Loucy (cell line): ENCODE measurements at regions not wholly inside any gene's neighbourhood (a gene's known extent, or its start where the extent isn't known, plus 50 kb on each side); places are given as distances from the start of the nearest gene placed in this dataset.

ENCODE experiments used
- H2AFZ ChIP-seq: fragments of 200-600 bp; sonication (generic); 2 replicates; pipeline ENCODE4 v1.6.0; 2016; ENCODE audit warnings: antibody characterized with exemption, mild to moderate bottlenecking, low read length, moderate library complexity
- H3F3A ChIP-seq: fragments of 200-600 bp; 2 replicates; pipeline ENCODE4 v1.6.0; 2016; ENCODE audit warnings: antibody characterized with exemption, low read depth, mild to moderate bottlenecking
- H3K27me3 ChIP-seq: fragments of 200-600 bp; sonication (generic); 2 replicates; pipeline ENCODE4 v1.6.1; 2014; ENCODE audit warnings: low read length, mild to moderate bottlenecking; ENCODE audit not compliant: insufficient read depth, poor library complexity, severe bottlenecking
- H3K36me3 ChIP-seq: fragments of 200-600 bp; sonication (generic); 2 replicates; pipeline ENCODE4 v1.6.1; 2016; ENCODE audit warnings: low read length; ENCODE audit not compliant: insufficient read depth
- H3K4me1 ChIP-seq: fragments of 200-600 bp; sonication (generic); 2 replicates; pipeline ENCODE4 v1.5.1; 2014; ENCODE audit warnings: low read length, mild to moderate bottlenecking; ENCODE audit not compliant: insufficient read depth, poor library complexity, severe bottlenecking
- H3K4me2 ChIP-seq: fragments of 200-600 bp; sonication (generic); 2 replicates; pipeline ENCODE4 v1.6.0; 2014; ENCODE audit warnings: antibody characterized with exemption, low read length, low read depth, mild to moderate bottlenecking; ENCODE audit not compliant: poor library complexity, severe bottlenecking
- H3K4me3 ChIP-seq: fragments of 200-600 bp; sonication (generic); 2 replicates; pipeline ENCODE4 v1.5.1; 2014; ENCODE audit warnings: low read length, mild to moderate bottlenecking, mixed read lengths; ENCODE audit not compliant: poor library complexity, severe bottlenecking
- H3K79me2 ChIP-seq: fragments of 200-600 bp; sonication (generic); 2 replicates; pipeline ENCODE4 v1.6.1; 2014; ENCODE audit warnings: low read length; ENCODE audit not compliant: insufficient read depth
- H3K9ac ChIP-seq: fragments of 200-600 bp; sonication (generic); 2 replicates; pipeline ENCODE4 v1.6.0; 2014; ENCODE audit warnings: mild to moderate bottlenecking, low read depth, low read length, moderate library complexity; ENCODE audit not compliant: poor library complexity, severe bottlenecking
- H3K9me2 ChIP-seq: fragments of 200-600 bp; sonication (generic); replicated peaks from 2 replicates; pipeline ENCODE4 v1.6.1; 2016; ENCODE audit warnings: low read depth, low read length, mixed read lengths
- H3K9me3 ChIP-seq: fragments of 200-600 bp; sonication (generic); 2 replicates; pipeline ENCODE4 v1.6.1; 2014; ENCODE audit warnings: mild to moderate bottlenecking, antibody characterized with exemption, low read length, low read depth; ENCODE audit not compliant: insufficient read depth
- H4K20me1 ChIP-seq: fragments of 200-600 bp; sonication (generic); 2 replicates; pipeline ENCODE4 v1.6.0; 2014; ENCODE audit warnings: antibody characterized with exemption, low read length, mild to moderate bottlenecking; ENCODE audit not compliant: insufficient read depth, poor library complexity, severe bottlenecking
- EZH2phosphoT487 ChIP-seq: fragments of 200-600 bp; IDR thresholded peaks from 2 replicates; pipeline ENCODE4 v1.6.1; 2018; ENCODE audit warnings: antibody characterized with exemption, mild to moderate bottlenecking, moderate library complexity, borderline replicate concordance
- TF ChIP-seq, protein P1 (sequence below): fragments of 200-600 bp; sonication (generic); conservative IDR thresholded peaks from 2 replicates; pipeline ENCODE4 v1.5.1; 2014; ENCODE audit warnings: mild to moderate bottlenecking, antibody characterized with exemption, low read length

DNA sequence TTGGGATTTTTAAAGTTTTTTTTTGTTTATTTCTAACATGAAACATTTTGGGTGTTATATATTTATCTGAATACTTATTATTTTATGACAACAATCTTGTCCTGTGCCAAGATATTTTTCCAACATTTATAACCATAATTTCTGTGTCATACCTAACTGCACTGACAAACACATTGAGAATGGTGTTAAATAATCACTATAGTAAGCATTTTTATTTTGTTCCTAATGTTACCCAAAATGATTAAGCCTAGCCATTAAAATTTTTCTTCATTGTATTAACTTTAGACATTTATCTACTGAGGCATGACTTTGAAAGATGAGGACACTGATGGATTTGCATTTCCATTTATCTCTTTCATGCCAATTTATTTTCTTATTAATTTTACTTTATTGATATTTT, 91.6 kb upstream of the STK32A start:
- Histone ChIP-seq H3F3A (no peaks in the 10 kb centered on the region), H3K9ac (no peak overlapping the region), H3K9me2 (no peaks in the 10 kb centered on the region), H3K36me3 (no peaks in the 10 kb centered on the region), H3K79me2 (no peaks in the 10 kb centered on the region), H4K20me1 (no peaks in the 10 kb centered on the region), H3K4me2 (no peak overlapping the region), H3K4me3 (no peak overlapping the region), H3K27me3 (no peaks in the 10 kb centered on the region), H2AFZ (no peak overlapping the region), H3K9me3 (no peaks in the 10 kb centered on the region), H3K4me1 (no peaks in the 10 kb centered on the region)
- no peak for TF ChIP-seq EZH2phosphoT487
- TF ChIP-seq, protein P1, sequence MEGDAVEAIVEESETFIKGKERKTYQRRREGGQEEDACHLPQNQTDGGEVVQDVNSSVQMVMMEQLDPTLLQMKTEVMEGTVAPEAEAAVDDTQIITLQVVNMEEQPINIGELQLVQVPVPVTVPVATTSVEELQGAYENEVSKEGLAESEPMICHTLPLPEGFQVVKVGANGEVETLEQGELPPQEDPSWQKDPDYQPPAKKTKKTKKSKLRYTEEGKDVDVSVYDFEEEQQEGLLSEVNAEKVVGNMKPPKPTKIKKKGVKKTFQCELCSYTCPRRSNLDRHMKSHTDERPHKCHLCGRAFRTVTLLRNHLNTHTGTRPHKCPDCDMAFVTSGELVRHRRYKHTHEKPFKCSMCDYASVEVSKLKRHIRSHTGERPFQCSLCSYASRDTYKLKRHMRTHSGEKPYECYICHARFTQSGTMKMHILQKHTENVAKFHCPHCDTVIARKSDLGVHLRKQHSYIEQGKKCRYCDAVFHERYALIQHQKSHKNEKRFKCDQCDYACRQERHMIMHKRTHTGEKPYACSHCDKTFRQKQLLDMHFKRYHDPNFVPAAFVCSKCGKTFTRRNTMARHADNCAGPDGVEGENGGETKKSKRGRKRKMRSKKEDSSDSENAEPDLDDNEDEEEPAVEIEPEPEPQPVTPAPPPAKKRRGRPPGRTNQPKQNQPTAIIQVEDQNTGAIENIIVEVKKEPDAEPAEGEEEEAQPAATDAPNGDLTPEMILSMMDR: no peak

DNA sequence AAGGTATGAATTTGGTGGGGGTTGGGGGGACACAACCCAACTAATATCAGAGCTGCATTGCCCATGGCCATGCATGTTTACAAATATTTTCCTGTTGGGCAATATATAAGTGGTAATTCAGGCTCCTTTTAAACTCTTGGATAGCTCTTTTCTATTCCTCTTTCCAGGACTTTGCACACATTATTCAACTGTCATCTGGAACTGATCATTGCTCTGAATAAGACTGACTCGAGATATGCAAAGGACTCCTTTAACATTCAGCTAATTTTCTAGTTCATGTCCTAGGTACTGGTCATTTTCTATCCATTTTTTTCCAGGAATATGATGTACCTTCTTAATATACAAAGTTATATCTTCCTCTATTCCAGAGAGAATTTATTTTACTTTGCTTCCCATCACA, 89.5 kb upstream of the STK32A start:
- TF ChIP-seq EZH2phosphoT487: no peak
- TF ChIP-seq, protein P1: no peak
- H3K9me2 ChIP-seq: no peaks in the 10 kb centered on the region

GRCh38 chr5:147148715-147149114, 86.1 kb upstream of the STK32A start:
- Histone ChIP-seq H2AFZ (no peak overlapping the region), H3K79me2 (no peaks in the 10 kb centered on the region), H3K4me1 (no peaks in the 10 kb centered on the region), H3K36me3 (no peaks in the 10 kb centered on the region), H3K4me3 (no peak overlapping the region), H3K4me2 (no peak overlapping the region), H4K20me1 (no peaks in the 10 kb centered on the region), H3K27me3 (no peaks in the 10 kb centered on the region), H3F3A (no peaks in the 10 kb centered on the region), H3K9me2 (no peaks in the 10 kb centered on the region), H3K9me3 (no peaks in the 10 kb centered on the region), H3K9ac (no peak overlapping the region)
- TF ChIP-seq, protein P1: no peak
- no peak for TF ChIP-seq EZH2phosphoT487

More for the DNA sequence above, 89.5 kb upstream of the STK32A start:
- Histone ChIP-seq H3K9ac (no peak overlapping the region), H4K20me1 (no peaks in the 10 kb centered on the region), H3K27me3 (no peaks in the 10 kb centered on the region), H3K4me2 (no peak overlapping the region), H3K36me3 (no peaks in the 10 kb centered on the region), H3K79me2 (no peaks in the 10 kb centered on the region), H3K9me3 (no peaks in the 10 kb centered on the region), H3F3A (no peaks in the 10 kb centered on the region), H2AFZ (no peak overlapping the region), H3K4me3 (no peak overlapping the region), H3K4me1 (no peaks in the 10 kb centered on the region)
